PC-9 (cell line): ENCODE measurements at regions not wholly inside any gene's neighbourhood (a gene's known extent, or its start where the extent isn't known, plus 50 kb on each side); places are given as distances from the start of the nearest gene placed in this dataset.

Experiments
- BruUV-seq: library from RNA; stranded (reverse); fragments of 400-500 nt; replicated peaks from 2 replicates; lab custom pipeline; 2021; lab: Mats Ljungman, UMichigan
- CTCF ChIA-PET: fragments of 300-600 bp; sonication (Branson Sonifier 250); formaldehyde crosslinking; loops from one replicate; lab custom pipeline; 2022; ENCODE audit warnings: antibody characterized with exemption; lab: Charles Lee
- POLR2A ChIA-PET: fragments of 300-600 bp; sonication (Branson Sonifier 250); formaldehyde crosslinking; loops from one replicate; lab custom pipeline; 2022; ENCODE audit warnings: antibody characterized with exemption; ENCODE audit not compliant: unreplicated experiment; lab: Charles Lee
- DNase-seq, 2 experiments: peaks; one replicate each; pipeline versions ENCODE4 v3.0.0 to v3.0.0-alpha.2; 2015 to 2022; ENCODE audit warnings: mixed read lengths in 1 of 2
- H2AFZ ChIP-seq: fragments of 200-600 bp; sonication (generic); 2 replicates; pipeline ENCODE4 v1.8.1; 2017; ENCODE audit warnings: antibody characterized with exemption
- H3F3A ChIP-seq: fragments of 200-600 bp; sonication (generic); 2 replicates; pipeline ENCODE4 v1.8.1; 2017; ENCODE audit warnings: antibody characterized with exemption, mild to moderate bottlenecking, low read depth; ENCODE audit not compliant: insufficient read depth
- H3K27ac ChIP-seq: fragments of 200-600 bp; sonication (generic); 2 replicates; pipeline ENCODE4 v1.6.1; 2016; ENCODE audit warnings: mixed run types
- H3K27me3 ChIP-seq: fragments of 200-600 bp; sonication (generic); 2 replicates; pipeline ENCODE4 v1.6.1; 2016; ENCODE audit warnings: low read depth, mixed run types; ENCODE audit not compliant: insufficient read depth
- H3K36me3 ChIP-seq: fragments of 200-600 bp; sonication (generic); 2 replicates; pipeline ENCODE4 v1.6.1; 2016; ENCODE audit warnings: low read depth, mixed run types
- H3K4me1 ChIP-seq: fragments of 200-600 bp; sonication (generic); replicated peaks from 2 replicates; pipeline ENCODE4 v1.6.1; 2016; ENCODE audit warnings: mixed run types; ENCODE audit not compliant: insufficient read depth
- H3K4me2 ChIP-seq: fragments of 200-600 bp; sonication (generic); 2 replicates; pipeline ENCODE4 v1.6.1; 2017; ENCODE audit warnings: mixed run types
- H3K4me3 ChIP-seq: fragments of 200-600 bp; sonication (generic); 2 replicates; pipeline ENCODE4 v1.6.1; 2016; ENCODE audit warnings: mixed run types
- H3K79me2 ChIP-seq: fragments of 200-600 bp; sonication (generic); 2 replicates; pipeline ENCODE4 v1.6.1; 2017; ENCODE audit warnings: low read depth, mixed run types
- H3K9me2 ChIP-seq: fragments of 200-600 bp; sonication (generic); 2 replicates; pipeline ENCODE4 v1.8.1; 2017; ENCODE audit warnings: mild to moderate bottlenecking; ENCODE audit not compliant: insufficient read depth
- H3K9me3 ChIP-seq: fragments of 200-600 bp; sonication (generic); 2 replicates; pipeline ENCODE4 v1.8.1; 2016; ENCODE audit warnings: low read depth; ENCODE audit not compliant: insufficient read depth
- H4K20me1 ChIP-seq: fragments of 200-600 bp; sonication (generic); 2 replicates; pipeline ENCODE4 v1.8.1; 2017; ENCODE audit not compliant: insufficient read depth
- EZH2 ChIP-seq: fragments of 200-600 bp; sonication (generic); IDR thresholded peaks from 2 replicates; pipeline ENCODE4 v1.8.0; 2017; ENCODE audit warnings: antibody characterized with exemption, low read depth
- intact Hi-C: fragments of 100-400 bp; cut with micrococcal nuclease; formaldehyde crosslinking; loops from one replicate; pipeline ENCODE4 v1.10.0; 2022; ENCODE audit not compliant: unreplicated experiment
- TF ChIP-seq, protein P1 (sequence below): fragments of 200-600 bp; sonication (generic); conservative IDR thresholded peaks from 2 replicates; pipeline ENCODE4 v1.6.1; 2017; ENCODE audit warnings: mixed run types, antibody characterized with exemption, mild to moderate bottlenecking, moderate library complexity

DNA sequence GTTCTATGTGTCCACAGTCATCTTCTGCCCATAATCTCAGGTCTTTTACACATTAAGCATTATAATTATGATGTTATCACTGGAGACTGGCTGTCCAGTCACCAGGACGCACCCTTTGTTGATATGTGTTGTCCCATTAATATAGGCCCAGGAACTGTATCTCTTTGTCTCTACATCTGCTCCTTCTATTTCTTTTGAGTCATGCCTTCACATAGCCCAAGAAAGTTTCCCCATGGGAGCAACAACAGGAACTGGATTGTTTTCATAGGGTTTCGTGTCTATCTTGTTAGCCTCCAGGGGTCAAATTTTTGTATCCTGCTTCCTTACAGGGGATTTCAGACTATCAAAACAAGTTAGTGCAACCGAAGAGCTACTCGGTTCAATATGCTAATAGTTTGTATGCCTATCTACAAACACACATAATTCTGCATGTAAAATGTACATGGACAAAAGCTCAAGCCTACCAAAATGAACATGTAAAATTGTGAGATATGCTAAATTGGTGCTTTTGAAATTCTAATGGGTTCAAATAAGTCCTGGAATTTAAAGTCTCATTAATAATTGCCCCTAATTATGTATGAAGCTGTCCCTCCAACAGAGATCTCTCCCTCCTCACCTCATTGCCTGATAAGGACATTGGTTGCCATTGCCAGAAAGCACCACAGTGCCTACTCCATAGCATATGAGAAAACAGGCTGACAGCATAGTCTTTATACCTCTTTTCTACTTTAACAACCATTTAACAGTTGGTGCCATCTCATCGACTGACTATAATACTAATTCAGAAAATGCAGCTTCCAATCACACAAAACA is 99.8 kb upstream of the DIO2 start:
- CTCF ChIA-PET = no interaction called here

DNA sequence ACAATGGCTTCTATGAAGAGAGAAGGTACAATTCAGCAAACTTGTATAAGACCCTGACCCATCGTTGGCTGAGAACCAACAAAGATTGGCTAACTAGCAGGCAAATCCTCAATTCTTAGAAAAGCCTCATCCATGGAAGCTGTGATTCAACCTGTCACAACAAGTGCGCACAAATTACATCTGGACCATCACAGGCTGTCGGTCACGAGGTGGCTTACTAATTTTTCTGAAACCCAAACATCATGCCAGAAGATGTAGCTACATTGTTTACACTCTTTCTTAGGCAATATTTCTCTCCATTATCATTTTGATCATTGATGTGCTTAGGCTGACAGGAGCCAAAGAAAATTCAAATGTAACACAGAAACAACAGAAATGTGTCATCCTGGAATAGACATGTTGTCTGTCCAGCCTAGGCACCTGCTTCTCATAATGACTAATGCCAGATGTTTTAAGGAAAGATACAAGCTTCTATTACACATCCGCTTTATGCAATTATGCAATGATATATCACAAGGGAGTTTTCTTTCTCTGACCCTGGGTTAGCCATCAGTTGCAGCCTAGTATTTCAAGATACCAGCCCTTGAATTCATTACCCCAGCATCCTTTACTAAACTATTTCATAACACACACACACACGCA is 92.9 kb upstream of the DIO2 start:
- Histone ChIP-seq H3K4me3 (no peak overlapping the region), H3K27ac (no peak overlapping the region), H3K9me3 (no peaks in the 10 kb centered on the region; the same call in 1 of the 2 replicates), H2AFZ (no peak overlapping the region), H3F3A (no peaks in the 10 kb centered on the region), H4K20me1 (no peaks in the 10 kb centered on the region), H3K79me2 (no peaks in the 10 kb centered on the region), H3K36me3 (no peaks in the 10 kb centered on the region), H3K4me2 (no peak overlapping the region), H3K9me2 (no peaks in the 10 kb centered on the region), H3K27me3 (no peaks in the 10 kb centered on the region), H3K4me1 (no peaks in the 10 kb centered on the region)
- no TSS peak for BruUV-seq
- TF ChIP-seq, protein P1, sequence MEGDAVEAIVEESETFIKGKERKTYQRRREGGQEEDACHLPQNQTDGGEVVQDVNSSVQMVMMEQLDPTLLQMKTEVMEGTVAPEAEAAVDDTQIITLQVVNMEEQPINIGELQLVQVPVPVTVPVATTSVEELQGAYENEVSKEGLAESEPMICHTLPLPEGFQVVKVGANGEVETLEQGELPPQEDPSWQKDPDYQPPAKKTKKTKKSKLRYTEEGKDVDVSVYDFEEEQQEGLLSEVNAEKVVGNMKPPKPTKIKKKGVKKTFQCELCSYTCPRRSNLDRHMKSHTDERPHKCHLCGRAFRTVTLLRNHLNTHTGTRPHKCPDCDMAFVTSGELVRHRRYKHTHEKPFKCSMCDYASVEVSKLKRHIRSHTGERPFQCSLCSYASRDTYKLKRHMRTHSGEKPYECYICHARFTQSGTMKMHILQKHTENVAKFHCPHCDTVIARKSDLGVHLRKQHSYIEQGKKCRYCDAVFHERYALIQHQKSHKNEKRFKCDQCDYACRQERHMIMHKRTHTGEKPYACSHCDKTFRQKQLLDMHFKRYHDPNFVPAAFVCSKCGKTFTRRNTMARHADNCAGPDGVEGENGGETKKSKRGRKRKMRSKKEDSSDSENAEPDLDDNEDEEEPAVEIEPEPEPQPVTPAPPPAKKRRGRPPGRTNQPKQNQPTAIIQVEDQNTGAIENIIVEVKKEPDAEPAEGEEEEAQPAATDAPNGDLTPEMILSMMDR = no peak
- TF ChIP-seq EZH2 = no peak
- POLR2A ChIA-PET = no interaction called here
- CTCF ChIA-PET = no interaction called here
- DNase-seq = no peak
- intact Hi-C loops = no loop called here

More for the DNA sequence above, 99.8 kb upstream of the DIO2 start:
- Histone ChIP-seq H3K9me3 (no peaks in the 10 kb centered on the region; the same call in 1 of the 2 replicates), H3K79me2 (no peaks in the 10 kb centered on the region), H3K9me2 (no peaks in the 10 kb centered on the region), H3K27ac (no peak overlapping the region), H3F3A (no peaks in the 10 kb centered on the region), H3K36me3 (no peaks in the 10 kb centered on the region), H2AFZ (no peak overlapping the region), H3K4me3 (no peak overlapping the region), H3K4me1 (no peaks in the 10 kb centered on the region), H3K27me3 (no peaks in the 10 kb centered on the region), H4K20me1 (no peaks in the 10 kb centered on the region), H3K4me2 (no peak overlapping the region)
- intact Hi-C loops = no loop called here
- TF ChIP-seq, protein P1 = no peak
- no peak for DNase-seq
- POLR2A ChIA-PET = no interaction called here
- no TSS peak for BruUV-seq

DNA sequence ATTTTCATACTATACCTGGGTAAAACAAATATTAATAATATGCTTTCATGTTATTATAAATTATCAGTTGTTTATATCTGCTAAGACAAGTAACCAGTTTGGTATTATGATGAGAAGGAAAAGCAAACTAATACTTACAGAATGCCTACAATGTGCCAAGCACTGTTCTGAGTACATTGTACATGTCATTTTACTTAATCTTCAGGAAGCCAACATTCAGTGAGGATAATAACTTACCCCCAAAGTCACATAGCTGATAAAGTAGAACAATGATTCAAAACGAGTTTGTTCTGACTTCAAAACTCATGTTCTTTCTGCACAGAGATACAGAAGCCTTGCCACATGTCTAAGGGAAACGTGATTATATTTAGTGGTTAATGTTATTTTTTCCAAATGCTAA is 89.0 kb upstream of the DIO2 start:
- H3K27me3 ChIP-seq = no peaks in the 10 kb centered on the region
- H4K20me1 ChIP-seq = no peaks in the 10 kb centered on the region
- no peaks in the 10 kb centered on the region for H3K9me2 ChIP-seq
- POLR2A ChIA-PET = no interaction called here
- intact Hi-C loops = no loop called here
- CTCF ChIA-PET = no interaction called here
- H3K36me3 ChIP-seq = no peaks in the 10 kb centered on the region
- TF ChIP-seq EZH2 = no peak
- TF ChIP-seq, protein P1 = no peak
- no peaks in the 10 kb centered on the region; the same call in 1 of the 2 replicates for H3K9me3 ChIP-seq
- H3K4me1 ChIP-seq = no peaks in the 10 kb centered on the region
- H3K79me2 ChIP-seq = no peaks in the 10 kb centered on the region
- DNase-seq = no peak
- no peak overlapping the region for H3K27ac ChIP-seq
- H3K4me2 ChIP-seq = no peak overlapping the region
- H2AFZ ChIP-seq = no peak overlapping the region
- H3F3A ChIP-seq = no peaks in the 10 kb centered on the region
- no TSS peak for BruUV-seq
- no peak overlapping the region for H3K4me3 ChIP-seq
